HG02678 (cell line): ENCODE measurements at regions not wholly inside any gene's neighbourhood (a gene's known extent, or its start where the extent isn't known, plus 50 kb on each side); places are given as distances from the start of the nearest gene placed in this dataset.
"Not testable (repeated sequence)": the region's sequence is repeated elsewhere in the genome, so short reads cannot be mapped to it uniquely, and the experiment has no call there.

Source experiments
- ATAC-seq: cut with Tn5 transposase; IDR thresholded peaks from one replicate; pipeline ENCODE4 v1.9.1; 2021; ENCODE audit warnings: mild to moderate bottlenecking, moderate library complexity; ENCODE audit not compliant: unreplicated experiment

- no peak for ATAC-seq
Measured at GRCh38 chr10:62694537-62695126, 109.9 kb upstream of the ADO start.

- ATAC-seq, result no peak
Measured at GRCh38 chr10:62696798-62697197, 107.7 kb upstream of the ADO start.

- no peak for ATAC-seq
Measured at GRCh38 chr10:62699148-62699547, 105.4 kb upstream of the ADO start.

GRCh38 chr10:62704121-62704520 lies 100.4 kb upstream of the ADO start:
- ATAC-seq, result not testable (repeated sequence)

- no peak for ATAC-seq
Measured at GRCh38 chr10:62705789-62706188, 98.7 kb upstream of the ADO start.

GRCh38 chr10:62707810-62708209 lies 96.7 kb upstream of the ADO start:
- peak; percentile 67 for ATAC-seq

- no peak for ATAC-seq
Measured at GRCh38 chr10:62708569-62708968, 96.0 kb upstream of the ADO start.

- ATAC-seq, result no peak
Measured at GRCh38 chr10:62709200-62709599, 95.3 kb upstream of the ADO start.

GRCh38 chr10:62710182-62710581 lies 94.3 kb upstream of the ADO start:
- ATAC-seq, result peak; percentile 49

- ATAC-seq, result no peak
Measured at GRCh38 chr10:62715383-62715782, 89.1 kb upstream of the ADO start.

- no peak for ATAC-seq
Measured at GRCh38 chr10:62718585-62718984, 85.9 kb upstream of the ADO start.

GRCh38 chr10:62719061-62719460 lies 85.5 kb upstream of the ADO start:
- ATAC-seq, result no peak

GRCh38 chr10:62721687-62722086 lies 82.8 kb upstream of the ADO start:
- no peak for ATAC-seq

- no peak for ATAC-seq
Measured at GRCh38 chr10:62723375-62723774, 81.1 kb upstream of the ADO start.

GRCh38 chr10:62724465-62724864 lies 80.1 kb upstream of the ADO start:
- ATAC-seq, result no peak

- peak; percentile 96 for ATAC-seq
Measured at GRCh38 chr10:62726142-62726541, 78.4 kb upstream of the ADO start.

- ATAC-seq, result no peak
Measured at GRCh38 chr10:62726638-62727037, 77.9 kb upstream of the ADO start.

- ATAC-seq, result no peak
Measured at GRCh38 chr10:62727934-62728333, 76.6 kb upstream of the ADO start.

GRCh38 chr10:62728479-62728878 lies 76.0 kb upstream of the ADO start:
- ATAC-seq, result no peak

GRCh38 chr10:62732841-62733653 lies 71.5 kb upstream of the ADO start:
- peak; percentile 74 for ATAC-seq

GRCh38 chr10:62733654-62734293 lies 70.7 kb upstream of the ADO start:
- ATAC-seq, result peak; percentile 11
